ENCODE measurements at regions not wholly inside any gene's neighbourhood (a gene's known extent, or its start where the extent isn't known, plus 50 kb on each side); places are given as distances from the start of the nearest gene placed in this dataset.

- POLR2A ChIA-PET: interaction anchor here (0.7 kb wide), 1 partner anchor 174 kb away, joined by 3 read pairs; no protein-coding TSS in a partner anchor
- DNase-seq (ENCODE audit: low read depth, low spot score) (no peak), FAIRE-seq (peak; percentile 33)
- H3K4me3 ChIP-seq (replicated peaks in 1 of 3; ENCODE audit: insufficient read depth in 1 of 3, low read depth in 1 of 3, low read length in 3 of 3): no peak overlapping the region
- H3K27me3 ChIP-seq (ENCODE audit: control insufficient read depth in 2 of 2, insufficient read depth in 2 of 2, low read length in 2 of 2): no peaks in the 10 kb centered on the region
- H3K4me2 ChIP-seq (ENCODE audit: insufficient read depth, low read length): no peak overlapping the region
- H3K27ac ChIP-seq (ENCODE audit: insufficient read depth, low read depth, low read length): no peak overlapping the region
- H3K9me3 ChIP-seq (replicated peaks; ENCODE audit: control insufficient read depth, insufficient read depth, low read length): no peaks in the 10 kb centered on the region
- CTCF ChIA-PET: interaction anchor here (0.9 to 1.1 kb wide), 2 partner anchors 14 to 74 kb away, joined by 3 to 4 read pairs; no protein-coding TSS in a partner anchor
- no peak overlapping the region for H2AFZ ChIP-seq (ENCODE audit: low read depth, low read length)
- intact Hi-C loops (cut with micrococcal nuclease): no loop called here
- H3K36me3 ChIP-seq (ENCODE audit: control insufficient read depth in 2 of 2, extremely low read depth in 1 of 2, insufficient read depth in 2 of 2, low read length in 2 of 2): no peaks in the 10 kb centered on the region
- H3K79me2 ChIP-seq (ENCODE audit: control insufficient read depth, insufficient read depth, low read length): no peaks in the 10 kb centered on the region
- dilution Hi-C loops (cut with MboI; ENCODE audit: extremely low pct_ligation_motif_present, low sequenced_read_pairs): no loop called here
- no TSS peak for BruUV-seq (replicated peaks)
- H3K4me1 ChIP-seq (ENCODE audit: control insufficient read depth, extremely low read depth, insufficient read depth, low read length): no peaks in the 10 kb centered on the region
- H3K9ac ChIP-seq (replicated peaks; ENCODE audit: extremely low read depth, insufficient read depth, low read length): no peak overlapping the region
- no peaks in the 10 kb centered on the region for H4K20me1 ChIP-seq (replicated peaks; ENCODE audit: control insufficient read depth, extremely low read depth, insufficient read depth, low read length)
- TF ChIP-seq JUN (IDR thresholded peaks at IDR 0.05; ENCODE audit: borderline replicate concordance, insufficient read depth, insufficient read length, low read depth) (no peak), CTCF (IDR thresholded peaks at IDR 0.05; ENCODE audit: extremely low read depth in 1 of 2, insufficient read depth in 1 of 2, low read depth in 1 of 2, low read length in 2 of 2) (no peak), POLR2A (IDR thresholded peaks at IDR 0.05; ENCODE audit: low read depth, low read length) (no peak), POLR2AphosphoS5 (IDR thresholded peaks at IDR 0.05; ENCODE audit: insufficient read depth, low read depth, low read length) (no peak), EZH2 (IDR thresholded peaks at IDR 0.05; ENCODE audit: borderline replicate concordance, low read depth, low read length, severe bottlenecking) (no peak), MAX (IDR thresholded peaks at IDR 0.05; ENCODE audit: insufficient read depth, insufficient read length) (no peak), FOS (IDR thresholded peaks at IDR 0.05; ENCODE audit: borderline replicate concordance, insufficient read depth, low read length) (no peak), MYC (IDR thresholded peaks at IDR 0.05; ENCODE audit: low read depth, low read length) (no peak), GATA2 (IDR thresholded peaks at IDR 0.05; ENCODE audit: insufficient read depth, insufficient read length, low read depth, low read length) (no peak)
- no peaks in the 10 kb centered on the region for H3K9me1 ChIP-seq (replicated peaks; ENCODE audit: control insufficient read depth, extremely low read depth, insufficient read depth, low read length)
Observed at GRCh38 chr21:38979271-38980121, 173.8 kb downstream of the ETS2 start.

Data from endothelial cell of umbilical vein (primary cell).